GM21576 (cell line): ENCODE measurements at regions not wholly inside any gene's neighbourhood (a gene's known extent, or its start where the extent isn't known, plus 50 kb on each side); places are given as distances from the start of the nearest gene placed in this dataset.
A peak's percentile ranks its signal among the peaks of the same experiment; 100 is the strongest.

Source experiments
- ATAC-seq: cut with Tn5 transposase; IDR thresholded peaks from one replicate; pipeline ENCODE4 v1.9.1; 2021; ENCODE audit warnings: mild to moderate bottlenecking, moderate library complexity; ENCODE audit not compliant: unreplicated experiment

DNA sequence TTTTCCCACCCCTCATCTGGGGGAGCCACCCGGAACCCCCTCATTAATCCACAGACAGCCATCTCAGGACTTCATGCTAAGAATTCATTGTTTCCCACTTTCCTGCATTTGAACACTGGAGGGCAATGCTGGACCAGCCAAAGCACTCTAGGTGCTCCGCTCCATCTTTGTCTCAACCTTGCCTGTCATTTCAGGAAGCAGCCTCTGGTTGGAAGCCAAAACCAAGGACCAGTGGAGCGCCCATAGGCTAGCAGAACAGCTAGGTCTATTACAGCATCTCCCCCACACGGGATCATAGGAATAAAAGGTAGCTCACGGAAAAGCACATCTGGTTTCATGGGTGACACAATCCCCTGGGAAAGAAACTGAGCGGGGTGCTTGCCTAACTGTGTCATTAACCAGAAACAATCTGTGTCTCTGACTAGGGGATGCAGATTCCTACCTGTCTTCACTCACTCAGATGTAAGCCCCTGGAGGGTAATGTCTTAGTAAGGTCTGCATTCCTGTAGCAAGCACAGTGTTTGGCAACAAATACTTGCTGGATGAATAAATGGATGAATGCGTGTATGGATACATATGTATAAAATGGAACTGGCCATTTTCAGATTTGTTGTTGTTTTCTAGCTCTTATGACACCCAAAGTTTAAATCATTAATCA, 197.0 kb downstream of the DAD1 start:
- ATAC-seq = no peak

DNA sequence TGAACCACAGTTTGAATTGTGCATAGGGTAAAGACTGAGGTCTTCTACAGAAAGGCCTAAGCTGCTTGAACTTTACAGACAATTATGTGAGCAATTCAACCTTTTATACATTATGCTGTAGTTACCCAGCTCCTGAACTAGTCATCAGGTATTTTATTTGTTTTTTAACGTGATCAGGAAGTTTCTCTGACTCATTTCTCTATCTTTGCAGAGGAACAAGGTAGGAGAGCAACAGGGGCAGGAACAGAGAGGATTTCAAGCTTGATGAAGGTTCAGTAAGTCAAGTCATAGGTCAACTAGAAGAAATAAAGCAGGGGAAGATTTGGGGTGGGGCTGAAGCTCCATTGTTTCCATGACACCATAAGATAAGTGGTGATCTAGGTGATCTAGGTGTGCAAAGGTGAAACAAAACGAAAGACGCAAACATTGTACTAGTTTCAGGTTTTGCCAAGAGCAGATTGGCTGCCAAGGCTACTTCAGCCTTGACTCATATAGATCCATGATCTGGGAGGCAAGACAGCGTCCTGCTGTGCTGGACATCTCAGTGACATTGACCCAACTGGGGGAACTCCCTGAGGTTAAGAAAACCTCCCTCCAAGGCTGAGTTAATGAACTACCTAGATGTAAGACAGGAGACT, 198.1 kb downstream of the DAD1 start:
- ATAC-seq = no peak

DNA sequence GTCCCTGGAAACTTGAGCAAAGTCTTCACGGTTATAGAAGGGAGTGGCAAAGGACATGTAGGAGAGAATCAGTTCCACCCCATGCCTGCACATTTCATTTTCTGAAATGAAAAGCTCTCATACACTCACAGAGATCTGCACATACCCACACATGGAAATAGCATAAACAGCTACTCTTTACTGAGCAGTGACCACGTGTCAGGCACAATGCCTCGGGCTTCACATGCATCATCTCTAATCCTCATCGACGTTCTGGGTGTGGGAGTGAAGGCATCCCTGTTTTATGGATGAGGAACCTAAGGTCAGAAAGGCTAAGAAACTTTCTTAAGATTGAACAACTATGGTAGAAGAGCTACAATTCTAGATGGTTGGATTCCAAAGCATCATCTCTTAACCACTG, 198.8 kb downstream of the DAD1 start:
- no peak for ATAC-seq

GRCh38 chr14:22388669-22389595, 200.1 kb downstream of the DAD1 start:
- no peak for ATAC-seq

GRCh38 chr14:22387776-22388241, 201.2 kb downstream of the DAD1 start:
- no peak for ATAC-seq

DNA sequence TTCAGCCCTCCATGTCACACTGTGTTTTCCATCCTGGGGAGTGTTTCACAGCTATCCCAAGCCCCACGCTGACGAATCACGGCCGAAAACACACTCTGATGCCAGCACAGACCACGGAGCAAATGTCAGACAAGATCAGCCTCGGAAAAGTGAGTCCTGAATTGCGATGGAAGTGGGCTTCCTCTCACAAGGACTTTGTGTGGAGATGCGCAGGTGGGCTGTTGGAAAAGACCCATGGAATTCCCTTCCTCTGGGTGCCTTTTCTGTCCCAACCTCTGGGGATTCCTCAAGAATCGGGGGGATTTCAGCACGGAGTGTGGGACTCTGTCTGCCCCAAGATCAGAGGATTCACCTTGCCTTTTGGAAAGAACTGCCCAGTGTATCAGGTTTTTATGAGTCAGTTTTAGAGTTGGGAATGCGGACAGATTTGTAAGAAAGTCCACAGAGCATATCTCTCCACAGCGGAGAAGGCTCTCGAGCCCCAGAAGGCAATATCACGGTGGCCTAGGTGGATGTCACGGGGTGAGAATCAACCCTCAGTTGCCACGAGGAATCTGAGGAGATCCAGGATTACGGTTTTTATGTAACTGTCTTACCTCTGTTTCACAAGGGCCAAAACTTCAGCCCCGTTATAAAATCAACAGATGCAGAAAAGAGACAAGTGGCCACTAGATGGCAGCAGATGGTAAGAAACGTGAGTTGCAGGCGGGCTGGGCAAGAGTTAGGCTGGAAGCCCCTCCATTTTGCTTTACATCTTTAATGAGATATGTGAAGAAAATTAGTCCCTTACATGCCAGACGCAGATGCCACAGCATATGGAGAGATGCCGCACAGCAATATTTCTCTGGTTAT, 201.9 kb downstream of the DAD1 start:
- ATAC-seq = no peak

DNA sequence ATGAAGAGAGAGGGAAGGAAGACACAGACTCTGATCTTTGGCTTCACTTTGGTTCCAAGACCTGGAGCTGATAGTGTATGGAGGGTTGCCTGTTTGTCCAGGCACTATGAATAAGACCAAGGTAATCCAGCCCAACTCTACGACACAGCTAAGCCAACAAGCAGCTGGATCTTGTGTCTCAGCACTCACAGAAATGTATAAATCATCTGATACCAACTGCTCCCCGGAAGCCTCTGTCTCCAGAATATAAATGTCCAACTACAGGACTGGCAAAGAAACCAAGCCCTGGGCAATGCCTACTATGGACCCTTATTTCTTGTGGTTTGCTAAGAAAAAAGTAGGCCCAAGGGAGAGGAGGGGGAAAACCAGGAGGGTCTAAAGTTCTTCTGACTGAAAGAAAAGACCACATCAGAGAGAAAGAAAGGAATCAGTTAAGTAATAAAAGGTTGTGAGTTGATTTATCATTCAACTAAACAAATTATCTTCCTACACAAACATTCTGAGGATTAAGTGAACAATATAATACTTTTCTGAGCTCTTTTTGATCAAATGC, 204.0 kb downstream of the DAD1 start:
- ATAC-seq = no peak

DNA sequence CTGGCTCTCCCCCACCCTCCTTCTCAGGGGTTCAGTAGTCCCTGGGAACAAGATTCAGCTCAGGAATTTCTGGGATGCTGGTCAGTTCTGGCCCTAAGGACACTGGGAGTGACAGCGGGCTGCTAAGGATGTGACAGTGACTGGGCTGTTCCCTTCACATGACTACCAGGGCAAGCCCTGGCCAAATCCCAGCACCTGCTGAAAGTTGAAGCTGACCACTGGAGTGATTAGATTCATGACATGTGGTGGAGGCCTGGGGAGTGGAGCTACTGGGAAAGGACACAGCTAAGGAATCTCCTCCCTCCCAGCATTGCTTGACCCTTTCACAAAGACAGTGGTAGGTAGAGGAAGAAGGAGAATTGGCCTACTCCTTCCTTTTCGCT, 204.9 kb downstream of the DAD1 start:
- ATAC-seq = no peak

- ATAC-seq = peak; percentile 41
Measured at GRCh38 chr14:22383515-22384166, 205.4 kb downstream of the DAD1 start.

- ATAC-seq = no peak
Measured at GRCh38 chr14:22382955-22383354, 206.1 kb downstream of the DAD1 start.

GRCh38 chr14:22382395-22382794, 206.6 kb downstream of the DAD1 start:
- ATAC-seq = no peak

GRCh38 chr14:22381766-22382165, 207.3 kb downstream of the DAD1 start:
- ATAC-seq = no peak

- ATAC-seq = no peak
Measured at GRCh38 chr14:22381408-22381760, 207.6 kb downstream of the DAD1 start.

GRCh38 chr14:22380571-22381407, 208.2 kb downstream of the DAD1 start:
- no peak for ATAC-seq

DNA sequence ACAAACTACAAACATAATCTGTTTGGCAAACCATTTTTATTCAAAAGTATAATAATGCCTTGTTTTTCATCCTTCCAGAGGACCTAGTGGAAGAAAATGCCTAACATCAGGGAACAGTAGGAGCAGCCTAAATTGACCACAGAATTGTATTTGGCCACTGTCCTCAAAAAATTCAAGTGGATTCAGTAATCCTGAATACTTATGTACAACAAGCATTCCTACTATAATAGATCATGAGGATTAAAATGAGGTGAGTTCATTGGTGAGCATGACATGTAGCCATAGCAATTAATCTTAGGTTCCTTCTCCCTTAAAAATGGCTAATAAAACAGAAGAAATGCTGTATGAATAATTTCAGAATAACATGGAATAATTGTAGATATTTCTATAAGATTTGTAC, 209.3 kb downstream of the DAD1 start:
- ATAC-seq = no peak

GRCh38 chr14:22378181-22378580, 210.8 kb downstream of the DAD1 start:
- ATAC-seq = no peak

- ATAC-seq = no peak
Measured at GRCh38 chr14:22375321-22375930, 213.6 kb downstream of the DAD1 start.

DNA sequence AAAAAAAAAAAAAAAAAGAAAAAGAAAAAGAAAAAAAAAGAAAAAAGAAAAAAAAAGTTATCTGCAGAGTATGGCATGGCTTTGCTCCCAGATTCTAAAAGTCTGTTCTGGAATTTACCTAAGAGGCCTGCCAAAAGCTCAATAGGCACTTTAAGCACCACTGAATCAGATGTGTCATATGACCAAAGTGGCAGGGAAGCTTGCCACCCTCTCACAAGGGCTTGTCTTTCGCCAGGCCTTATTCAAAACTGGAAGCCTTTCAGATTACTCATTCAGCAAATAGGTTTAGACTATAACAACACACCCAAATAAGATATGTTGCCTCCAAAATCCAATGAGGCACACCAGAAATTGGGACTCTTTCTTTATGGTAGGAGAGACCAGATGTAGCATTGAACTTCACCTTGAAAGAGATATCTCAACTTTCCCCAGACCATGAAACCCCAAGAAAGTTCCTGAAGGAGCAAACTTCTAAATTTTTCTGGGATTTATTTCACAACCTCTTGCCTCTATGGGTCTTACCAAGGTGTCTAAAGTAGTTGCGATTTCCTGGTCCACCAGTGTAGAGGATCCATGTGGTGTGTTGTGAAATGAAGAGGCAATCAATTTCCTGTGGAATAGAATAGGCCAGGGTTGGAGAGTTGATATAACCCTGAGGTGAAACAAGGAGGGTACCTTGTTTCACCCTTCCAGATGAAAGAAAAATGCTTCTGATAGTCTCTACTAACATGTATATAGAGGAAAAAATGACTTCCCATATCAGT, 218.8 kb downstream of the DAD1 start:
- ATAC-seq = no peak
